ENCODE measurements at regions not wholly inside any gene's neighbourhood (a gene's known extent, or its start where the extent isn't known, plus 50 kb on each side); places are given as distances from the start of the nearest gene placed in this dataset.

DNA sequence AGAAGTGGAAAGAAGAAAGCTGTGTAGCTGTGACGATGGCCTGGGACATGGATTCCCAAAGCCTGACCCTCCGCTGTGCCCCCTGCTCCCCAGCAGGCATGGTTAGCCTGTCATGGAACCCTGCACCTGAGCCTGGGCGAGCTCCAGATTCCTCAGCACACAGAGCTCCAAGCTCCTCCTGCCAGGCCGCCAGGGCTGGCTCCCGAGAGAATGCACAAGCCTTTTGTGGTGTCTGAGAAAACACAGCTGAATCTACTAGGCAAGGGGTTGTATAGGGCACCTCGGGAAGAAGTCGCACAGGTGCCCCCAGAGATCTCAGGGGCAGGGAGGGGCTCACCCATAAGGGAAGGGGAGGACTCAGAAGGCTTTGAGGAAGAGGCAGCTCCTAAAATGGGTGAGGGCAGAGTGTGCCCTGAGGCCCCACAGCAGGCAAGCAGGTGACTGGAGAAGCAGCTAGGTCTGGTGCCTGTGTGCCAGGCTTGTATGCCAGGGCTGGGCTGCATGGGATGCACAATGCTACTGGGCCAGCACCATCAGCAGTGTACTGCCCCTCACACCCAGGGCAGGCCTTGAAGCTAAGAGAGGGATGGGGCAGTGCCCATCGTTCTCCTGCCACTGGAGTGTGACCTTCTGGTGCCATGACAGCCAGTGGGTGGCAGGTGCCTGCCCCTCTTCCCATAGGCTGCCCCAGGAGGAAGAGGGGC is 64.3 kb upstream of the CD93 start:
- TF ChIP-seq EZH2 (IDR thresholded peaks at IDR 0.05; ENCODE audit: borderline replicate concordance, low read length) = no peak
- TF ChIP-seq CTCF (conservative IDR thresholded peaks at IDR 0.05 in 1 of 2, IDR thresholded peaks at IDR 0.05 in 1 of 2; ENCODE audit: extremely low read depth in 1 of 2, insufficient read depth in 1 of 2, low read depth in 1 of 2, low read length in 2 of 2) = no peak

Measured in mammary epithelial cell (primary cell).